B cell (primary cell): ENCODE measurements at regions not wholly inside any gene's neighbourhood (a gene's known extent, or its start where the extent isn't known, plus 50 kb on each side); places are given as distances from the start of the nearest gene placed in this dataset.

Experiments
- ATAC-seq: fragments of 200-7000 bp; cut with Tn5 transposase; one replicate; pipeline ENCODE4 v1.10.0; 2021; ENCODE audit warnings: low read depth, mild to moderate bottlenecking, moderate number of reproducible peaks, moderate library complexity
- CTCF ChIA-PET: fragments of 350-600 bp; sonication (Branson Sonifier 250); formaldehyde crosslinking; loops from one replicate; lab custom pipeline; 2021; ENCODE audit warnings: antibody characterized with exemption, inconsistent platforms; lab: Charles Lee
- POLR2A ChIA-PET: fragments of 350-600 bp; sonication (Branson Sonifier 250); formaldehyde crosslinking; loops from one replicate; lab custom pipeline; 2021; ENCODE audit warnings: antibody characterized with exemption; lab: Charles Lee
- DNase-seq: peaks from one replicate; pipeline ENCODE4 v3.0.0; 2013
- H2AFZ ChIP-seq: 2 replicates; pipeline ENCODE4 v1.6.1; 2012; ENCODE audit warnings: mild to moderate bottlenecking, low read depth, low read length; ENCODE audit not compliant: insufficient read depth, poor library complexity, severe bottlenecking
- H3K27ac ChIP-seq, 2 donors: 1 replicate in 1 of 2; 2 replicates in 1 of 2; pipeline ENCODE4 v1.5.1; 2012 to 2013; ENCODE audit warnings: low read length in 2 of 2, mild to moderate bottlenecking in 2 of 2, moderate library complexity in 1 of 2
- H3K27me3 ChIP-seq, 4 experiments: fragments of 200-600 bp in 1 of 4; sonication (generic) in 1 of 4; replicated peaks in 1 of 4; 1 replicate in 2 of 4; 2 replicates in 2 of 4; pipeline versions ENCODE4 v1.6.1 to v1.7.0; 2013 to 2016; ENCODE audit warnings: low read length in 3 of 4, mild to moderate bottlenecking in 2 of 4, mixed read lengths in 1 of 4, moderate library complexity in 1 of 4; ENCODE audit not compliant: insufficient read depth in 4 of 4, control insufficient read depth in 3 of 4; ENCODE audit errors: control extremely low read depth in 1 of 4
- H3K36me3 ChIP-seq, 2 experiments: replicated peaks in 1 of 2; 1 replicate in 1 of 2; 2 replicates in 1 of 2; pipeline versions ENCODE4 v1.6.1 to v1.7.1; 2013; ENCODE audit warnings: low read length in 1 of 2; ENCODE audit not compliant: insufficient read depth in 2 of 2, control insufficient read depth in 1 of 2; ENCODE audit errors: control extremely low read depth in 1 of 2, extremely low read depth in 1 of 2
- H3K4me1 ChIP-seq, 2 donors: fragments of 200-600 bp in 1 of 2; sonication (generic) in 1 of 2; 1 replicate in 1 of 2; 2 replicates in 1 of 2; pipeline versions ENCODE4 v1.5.1 to v1.6.1; 2013 to 2017; ENCODE audit warnings: low read length in 2 of 2; ENCODE audit not compliant: control insufficient read depth in 2 of 2, insufficient read depth in 2 of 2
- H3K4me2 ChIP-seq: replicated peaks from 2 replicates; pipeline ENCODE3; 2012; ENCODE audit warnings: mild to moderate bottlenecking, low read depth, low read length; ENCODE audit not compliant: poor library complexity, severe bottlenecking
- H3K4me3 ChIP-seq, 5 experiments: fragments of 200-600 bp in 1 of 5; sonication (generic) in 1 of 5; 1 replicate in 3 of 5; 2 replicates in 2 of 5; pipeline versions ENCODE4 v1.5.1 to v1.7.0; 2011 to 2016; ENCODE audit warnings: low read length in 4 of 5, mild to moderate bottlenecking in 4 of 5, low read depth in 2 of 5, control low read depth in 1 of 5, moderate library complexity in 1 of 5; ENCODE audit not compliant: insufficient read depth in 1 of 5; ENCODE audit errors: control extremely low read depth in 1 of 5, extremely low read depth in 1 of 5
- H3K79me2 ChIP-seq: fragments of 200-600 bp; sonication (generic); one replicate; pipeline ENCODE4 v1.6.0; 2016; ENCODE audit warnings: low read length; ENCODE audit not compliant: control insufficient read depth, insufficient read depth
- H3K9ac ChIP-seq: fragments of 200-600 bp; sonication (generic); 2 replicates; pipeline ENCODE4 v1.6.1; 2017; ENCODE audit warnings: mild to moderate bottlenecking, low read length, moderate library complexity
- H3K9me3 ChIP-seq, 3 donors: one replicate each; pipeline versions ENCODE4 v1.6.1 to v1.7.1; 2013; ENCODE audit warnings: low read length in 2 of 3; ENCODE audit not compliant: control insufficient read depth in 2 of 3, insufficient read depth in 1 of 3; ENCODE audit errors: control extremely low read depth in 1 of 3
- H4K20me1 ChIP-seq: 2 replicates; pipeline ENCODE4 v1.6.0; 2012; ENCODE audit warnings: mild to moderate bottlenecking, low read length; ENCODE audit not compliant: insufficient read depth, control insufficient read depth, poor library complexity, severe bottlenecking
- H3K27ac Mint-ChIP-seq: one replicate; pipeline ENCODE4 v1.8.0; 2021; ENCODE audit warnings: mixed read lengths
- H3K27me3 Mint-ChIP-seq: one replicate; pipeline ENCODE4 v1.8.0; 2021; ENCODE audit warnings: mixed read lengths
- H3K4me1 Mint-ChIP-seq: one replicate; pipeline ENCODE4 v1.8.0; 2021; ENCODE audit warnings: mixed read lengths
- H3K4me3 Mint-ChIP-seq: one replicate; pipeline ENCODE4 v1.8.0; 2021; ENCODE audit warnings: mixed read lengths
- H3K9me3 Mint-ChIP-seq: one replicate; pipeline ENCODE4 v1.8.0; 2022; ENCODE audit warnings: mixed read lengths; ENCODE audit not compliant: insufficient read depth
- CTCF ChIP-seq: fragments of 200-600 bp; IDR thresholded peaks from one replicate; pipeline ENCODE4 v1.8.0; 2022; ENCODE audit warnings: antibody characterized with exemption, mild to moderate bottlenecking
- EZH2 ChIP-seq: IDR thresholded peaks from 2 replicates; pipeline ENCODE4 v1.6.1; 2012; ENCODE audit warnings: borderline replicate concordance, low read depth, mild to moderate bottlenecking, moderate library complexity, low read length; ENCODE audit not compliant: insufficient read depth, poor library complexity, severe bottlenecking
- WGBS: methylation state at CpG from one replicate; pipeline ENCODE4 v1.1.5; 2013; ENCODE audit warnings: missing lambda C conversion rate; ENCODE audit not compliant: insufficient coverage; 5-methylcytosine and 5-hydroxymethylcytosine counted together
- intact Hi-C: fragments of 100-400 bp; cut with micrococcal nuclease; formaldehyde crosslinking; loops from one replicate; pipeline ENCODE4 v1.10.0; 2022

DNA sequence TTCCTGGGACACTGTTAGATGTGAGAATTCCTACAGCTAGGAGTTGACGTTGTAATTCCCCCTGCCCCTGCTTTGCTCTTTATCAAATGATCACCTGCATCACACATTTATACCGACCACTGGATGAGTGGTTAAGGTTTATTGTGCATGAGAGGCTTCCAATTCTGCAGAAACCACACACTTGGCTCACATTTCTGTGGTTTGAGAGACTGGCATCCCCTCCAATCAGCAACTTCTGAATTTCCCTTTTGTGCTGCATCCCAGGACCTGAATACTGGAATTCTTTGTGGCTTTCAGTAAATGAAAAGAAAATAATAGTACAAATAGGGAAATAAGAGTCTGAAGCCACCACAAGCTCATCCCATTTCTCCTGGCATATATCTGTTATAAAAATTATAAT is 628.7 kb upstream of the PIK3C3 start:
- H3K9me3 ChIP-seq: peaks cover 0 to 7% (median 0%) of the 10 kb centered on the region in 3 donors
- CTCF ChIA-PET: no interaction called here
- DNase-seq: no peak
- H4K20me1 ChIP-seq: no peaks in the 10 kb centered on the region
- no peak overlapping the region for H3K27ac ChIP-seq
- no peaks in the 10 kb centered on the region for H3K36me3 ChIP-seq
- WGBS: no CpG with 5 or more reads among the region's 2 CpGs
- POLR2A ChIA-PET: no interaction called here
- H3K9ac ChIP-seq: no peak overlapping the region
- no peak overlapping the region for H3K27ac Mint-ChIP-seq
- H3K4me1 Mint-ChIP-seq: no peaks in the 10 kb centered on the region
- H3K4me3 ChIP-seq: no peak overlapping the region
- no peak overlapping the region for H2AFZ ChIP-seq
- intact Hi-C loops: no loop called here
- H3K9me3 Mint-ChIP-seq: peaks cover 3% of the 10 kb centered on the region
- no peak overlapping the region for H3K4me2 ChIP-seq
- H3K27me3 Mint-ChIP-seq: no peaks in the 10 kb centered on the region
- H3K27me3 ChIP-seq: no peaks in the 10 kb centered on the region
- no peak overlapping the region for H3K4me3 Mint-ChIP-seq
- no peaks in the 10 kb centered on the region for H3K79me2 ChIP-seq
- TF ChIP-seq CTCF (no peak), EZH2 (no peak)
- H3K4me1 ChIP-seq: no peaks in the 10 kb centered on the region
- no peak for ATAC-seq

- Mint-ChIP-seq H3K4me1 (no peaks in the 10 kb centered on the region), H3K27me3 (no peaks in the 10 kb centered on the region), H3K27ac (no peak overlapping the region), H3K4me3 (no peak overlapping the region), H3K9me3 (peaks cover 3% of the 10 kb centered on the region)
- DNase-seq: no peak
- no peak for TF ChIP-seq CTCF
- no peak for TF ChIP-seq EZH2
- Histone ChIP-seq H3K27ac (no peak overlapping the region), H3K27me3 (no peaks in the 10 kb centered on the region), H3K4me3 (no peak overlapping the region), H2AFZ (no peak overlapping the region), H3K9ac (no peak overlapping the region), H3K79me2 (no peaks in the 10 kb centered on the region), H3K4me2 (no peak overlapping the region), H3K36me3 (no peaks in the 10 kb centered on the region), H3K4me1 (no peaks in the 10 kb centered on the region), H3K9me3 (peaks cover 0 to 7% (median 0%) of the 10 kb centered on the region in 3 donors), H4K20me1 (no peaks in the 10 kb centered on the region)
- no CpG with 5 or more reads among the region's 2 CpGs for WGBS
- intact Hi-C loops: no loop called here
- ChIA-PET POLR2A (no interaction called here), CTCF (no interaction called here)
- ATAC-seq: no peak
Measured at GRCh38 chr18:41324934-41325333, 630.1 kb upstream of the PIK3C3 start.
